Psoas muscle (tissue), 7 donors: ENCODE measurements at regions not wholly inside any gene's neighbourhood (a gene's known extent, or its start where the extent isn't known, plus 50 kb on each side); places are given as distances from the start of the nearest gene placed in this dataset.
"Not testable (repeated sequence)": the region's sequence is repeated elsewhere in the genome, so short reads cannot be mapped to it uniquely, and the experiment has no call there.

ENCODE experiments used
- ATAC-seq, 4 donors: fragments of 200-7000 bp; cut with Tn5 transposase; one replicate each; pipeline ENCODE4 v1.9.1; 2020; ENCODE audit warnings: moderate library complexity in 3 of 4, mild to moderate bottlenecking in 2 of 4
- DNase-seq, 2 donors: peaks; one replicate each; pipeline ENCODE4 v3.0.0-alpha.2; 2020
- H3K27ac ChIP-seq: fragments of 200-600 bp; one replicate; pipeline ENCODE4 v1.8.0; 2022
- H3K27me3 ChIP-seq, 3 donors: fragments of 200-600 bp in 1 of 3; one replicate each; pipeline versions ENCODE4 v1.6.1 to v1.8.0; 2013 to 2022; ENCODE audit warnings: low read length in 2 of 3, mild to moderate bottlenecking in 2 of 3, moderate library complexity in 1 of 3; ENCODE audit not compliant: insufficient read depth in 3 of 3
- H3K36me3 ChIP-seq, 2 donors: fragments of 200-600 bp in 1 of 2; one replicate each; pipeline versions ENCODE4 v1.6.1 to v1.8.0; 2013 to 2022; ENCODE audit warnings: low read depth in 1 of 2, mild to moderate bottlenecking in 1 of 2, moderate library complexity in 1 of 2; ENCODE audit not compliant: insufficient read depth in 1 of 2
- H3K4me1 ChIP-seq: fragments of 200-600 bp; one replicate; pipeline ENCODE4 v1.8.0; 2022
- H3K4me3 ChIP-seq: fragments of 200-600 bp; one replicate; pipeline ENCODE4 v1.8.0; 2022; ENCODE audit warnings: mild to moderate bottlenecking
- H3K9me3 ChIP-seq: fragments of 200-600 bp; one replicate; pipeline ENCODE4 v1.8.0; 2022
- WGBS, 3 donors: extraction: QIAGEN DNeasy Blood & Tissue Kit; methylation state at CpG; one replicate each; pipeline versions ENCODE4 v1.1.6 to v1.1.7; 2013; 5-methylcytosine and 5-hydroxymethylcytosine counted together
- intact Hi-C, 2 donors: fragments of 100-400 bp; cut with DNase I; formaldehyde crosslinking; loops; one replicate each; pipeline versions ENCODE4 v1.11.0 to v1.14.2; 2022
- TF ChIP-seq, protein P1 (sequence below): fragments of 200-600 bp; IDR thresholded peaks from one replicate; pipeline ENCODE4 v1.8.0; 2022; ENCODE audit warnings: antibody characterized with exemption
- donor health status: healthy with polysubstance abuse.
- donor health status: DM: no; HTN: no; CAD: no; lungs with moderate emphysema.
- donor health status: Bipolar disorder and iron deficiency.
- donor health status: healthy.
- donor health status: DM: yes; HTN: yes; CAD: no.
- donor health status: DM: no; HTN: no; CAD: no.
- donor health status: DM: yes; HTN: yes; CAD: no.

DNA sequence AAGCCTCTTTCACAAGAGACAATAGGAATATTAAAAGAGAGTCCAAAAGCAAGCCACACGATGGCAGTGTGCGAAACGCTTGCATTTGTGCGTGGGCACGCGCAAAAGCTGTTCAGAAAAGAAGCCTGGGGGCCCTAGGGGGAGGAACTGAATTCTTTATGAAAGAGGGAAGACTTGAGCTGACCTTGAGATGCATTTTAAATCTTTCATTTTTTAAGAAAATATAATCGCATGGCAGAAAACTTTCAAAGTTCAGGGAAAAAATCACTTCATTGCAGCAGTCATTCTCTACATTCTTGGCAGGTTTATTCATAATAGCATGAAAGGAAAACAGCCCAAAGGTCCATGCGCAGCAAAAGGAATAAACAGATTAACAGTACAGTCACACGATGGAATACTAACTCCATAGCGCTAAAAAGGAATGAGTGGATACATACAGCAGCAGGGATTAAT, 206.5 kb upstream of the PRKCQ start:
- Histone ChIP-seq H3K36me3 (no peaks in the 10 kb centered on the region), H3K4me1 (no peaks in the 10 kb centered on the region), H3K4me3 (no peak overlapping the region), H3K27ac (no peak overlapping the region), H3K9me3 (no peaks in the 10 kb centered on the region), H3K27me3 (peaks cover 0 to 7% (median 0%) of the 10 kb centered on the region in 3 donors)
- 7 to 19% (median 18%) methylated on average over 10 of the region's 10 CpGs for WGBS, 3 donors
- intact Hi-C loops = no loop called here
- ATAC-seq (peak in 2 of 4 donors; percentile 70 to 71), DNase-seq (no peak)
- TF ChIP-seq, protein P1, sequence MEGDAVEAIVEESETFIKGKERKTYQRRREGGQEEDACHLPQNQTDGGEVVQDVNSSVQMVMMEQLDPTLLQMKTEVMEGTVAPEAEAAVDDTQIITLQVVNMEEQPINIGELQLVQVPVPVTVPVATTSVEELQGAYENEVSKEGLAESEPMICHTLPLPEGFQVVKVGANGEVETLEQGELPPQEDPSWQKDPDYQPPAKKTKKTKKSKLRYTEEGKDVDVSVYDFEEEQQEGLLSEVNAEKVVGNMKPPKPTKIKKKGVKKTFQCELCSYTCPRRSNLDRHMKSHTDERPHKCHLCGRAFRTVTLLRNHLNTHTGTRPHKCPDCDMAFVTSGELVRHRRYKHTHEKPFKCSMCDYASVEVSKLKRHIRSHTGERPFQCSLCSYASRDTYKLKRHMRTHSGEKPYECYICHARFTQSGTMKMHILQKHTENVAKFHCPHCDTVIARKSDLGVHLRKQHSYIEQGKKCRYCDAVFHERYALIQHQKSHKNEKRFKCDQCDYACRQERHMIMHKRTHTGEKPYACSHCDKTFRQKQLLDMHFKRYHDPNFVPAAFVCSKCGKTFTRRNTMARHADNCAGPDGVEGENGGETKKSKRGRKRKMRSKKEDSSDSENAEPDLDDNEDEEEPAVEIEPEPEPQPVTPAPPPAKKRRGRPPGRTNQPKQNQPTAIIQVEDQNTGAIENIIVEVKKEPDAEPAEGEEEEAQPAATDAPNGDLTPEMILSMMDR = peak; percentile 43

DNA sequence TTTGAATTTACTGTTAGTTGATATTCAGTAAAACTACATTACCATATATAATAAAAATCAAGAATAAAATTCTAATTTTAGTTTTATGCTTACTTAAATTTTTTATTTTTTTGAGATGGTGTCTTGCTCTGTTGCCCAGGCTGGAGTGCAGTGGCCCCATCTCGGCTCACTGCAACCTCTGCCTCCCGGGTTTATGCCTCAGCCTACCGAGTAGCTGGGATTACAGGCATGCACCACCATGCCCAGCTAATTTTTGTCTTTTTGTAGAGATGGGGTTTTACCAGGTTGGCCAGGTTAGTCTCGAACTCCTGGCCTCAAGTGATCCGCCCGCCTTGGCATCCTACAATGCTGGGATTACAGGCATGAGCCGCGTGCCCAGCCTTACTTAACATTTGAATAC, 204.4 kb upstream of the PRKCQ start:
- H3K27ac ChIP-seq, ATAC-seq, H3K4me1 ChIP-seq, intact Hi-C loops, H3K9me3 ChIP-seq, DNase-seq, H3K4me3 ChIP-seq, H3K27me3 ChIP-seq, H3K36me3 ChIP-seq: not testable (repeated sequence)
- 89 to 93% (median 90%) methylated on average over 8 of the region's 8 CpGs for WGBS, 3 donors

DNA sequence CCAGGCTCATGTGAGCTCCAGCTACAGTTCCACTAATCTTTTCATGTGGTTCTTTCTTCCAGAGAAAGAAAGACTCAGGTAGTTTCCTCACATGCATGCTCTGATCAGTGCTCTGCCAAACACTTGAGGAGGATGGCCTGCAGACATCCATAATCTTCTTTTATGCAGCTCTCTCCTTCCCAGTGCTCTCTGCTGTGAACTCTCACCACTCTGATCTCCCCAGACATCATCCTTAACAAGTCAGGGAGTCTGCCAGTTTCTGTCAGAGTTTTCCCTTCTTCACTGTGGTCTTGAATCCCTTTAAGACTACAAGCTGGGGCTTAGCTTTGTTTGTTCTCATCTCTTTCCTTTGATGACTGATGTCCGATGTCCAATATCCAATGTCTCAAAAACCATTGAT, 203.4 kb upstream of the PRKCQ start:
- 94 to 100% (median 98%) methylated on average over 1 of the region's 1 CpG for WGBS, 3 donors
- H3K4me3 ChIP-seq = no peak overlapping the region
- TF ChIP-seq, protein P1 = no peak
- H3K27me3 ChIP-seq = peaks cover 0 to 7% (median 0%) of the 10 kb centered on the region in 3 donors
- intact Hi-C loops = no loop called here
- no peaks in the 10 kb centered on the region for H3K9me3 ChIP-seq
- no peaks in the 10 kb centered on the region for H3K36me3 ChIP-seq
- DNase-seq = no peak
- H3K27ac ChIP-seq = no peak overlapping the region
- H3K4me1 ChIP-seq = no peaks in the 10 kb centered on the region
- ATAC-seq = no peak

DNA sequence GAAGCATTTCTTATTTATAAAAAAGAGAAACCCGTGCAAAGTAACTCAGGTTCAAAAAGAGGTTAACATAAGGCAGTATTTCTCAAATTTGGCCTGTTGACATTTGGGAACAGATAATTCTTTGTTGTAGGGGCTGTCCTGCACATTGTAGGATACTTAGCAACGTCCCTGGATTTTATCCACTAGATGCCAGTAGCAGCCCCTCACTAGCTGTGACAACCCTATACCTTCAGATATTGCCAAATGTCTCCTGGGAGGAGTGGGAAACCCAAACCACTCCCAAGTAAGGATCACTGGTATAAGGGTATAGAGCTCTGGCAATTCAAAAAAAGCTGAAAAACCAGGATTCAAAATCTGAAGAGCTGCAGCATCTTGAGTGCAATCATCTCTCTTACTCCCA, 202.3 kb upstream of the PRKCQ start:
- intact Hi-C loops = no loop called here
- DNase-seq = no peak
- 41 to 55% (median 52%) methylated on average over 2 of the region's 2 CpGs for WGBS, 3 donors
- Histone ChIP-seq H3K9me3 (no peaks in the 10 kb centered on the region), H3K27me3 (peaks cover 0 to 7% (median 0%) of the 10 kb centered on the region in 3 donors), H3K36me3 (no peaks in the 10 kb centered on the region), H3K27ac (no peak overlapping the region), H3K4me3 (no peak overlapping the region), H3K4me1 (no peaks in the 10 kb centered on the region)
- ATAC-seq = no peak
- TF ChIP-seq, protein P1 = no peak

DNA sequence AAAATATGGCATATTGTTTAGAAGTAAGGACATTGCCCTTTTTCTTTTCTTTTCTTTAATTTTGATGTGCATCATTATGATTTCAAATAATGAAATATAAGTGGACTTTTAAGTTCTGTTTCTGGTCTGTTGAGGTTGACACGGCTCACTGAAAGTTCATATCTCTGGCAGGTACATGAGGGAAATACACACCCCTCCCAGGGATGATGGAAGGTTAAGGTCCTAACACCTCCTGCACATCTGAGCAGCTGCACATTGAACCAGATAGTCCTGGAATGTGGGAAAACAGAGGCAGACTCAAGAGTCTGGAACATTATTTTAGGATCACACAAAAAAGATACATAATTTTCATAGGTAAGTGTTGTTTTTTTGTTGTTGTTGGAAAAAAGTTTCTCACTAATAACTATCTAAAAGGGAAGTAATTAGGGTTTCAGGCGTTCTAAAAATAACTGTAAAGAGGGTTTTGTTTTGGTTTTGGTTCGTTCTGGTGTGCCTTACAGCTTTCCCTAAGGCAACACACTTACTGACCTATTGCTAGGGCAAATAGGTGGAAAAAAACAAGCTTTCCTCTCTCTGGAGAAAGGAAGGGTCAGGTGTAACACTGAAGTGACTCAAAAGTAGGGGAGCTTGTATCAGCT, 201.2 kb upstream of the PRKCQ start:
- DNase-seq (no peak), ATAC-seq (no peak)
- Histone ChIP-seq H3K27me3 (peaks cover 0 to 7% (median under 1%) of the 10 kb centered on the region in 3 donors), H3K4me1 (no peaks in the 10 kb centered on the region), H3K36me3 (no peaks in the 10 kb centered on the region), H3K27ac (no peak overlapping the region), H3K9me3 (no peaks in the 10 kb centered on the region), H3K4me3 (no peak overlapping the region)
- 63 to 70% (median 66%) methylated on average over 3 of the region's 3 CpGs for WGBS, 3 donors
- TF ChIP-seq, protein P1 = no peak
- intact Hi-C loops = no loop called here
